ENCODE measurements at regions not wholly inside any gene's neighbourhood (a gene's known extent, or its start where the extent isn't known, plus 50 kb on each side); places are given as distances from the start of the nearest gene placed in this dataset.

- DNase-seq (ENCODE audit: low read depth) = no peak
- TF ChIP-seq CTCF (IDR thresholded peaks at IDR 0.05; ENCODE audit: insufficient read depth, low read depth, low read length, missing control alignments) = no peak
- no peak overlapping the region for H3K4me3 ChIP-seq (ENCODE audit: low read length)
Observed at GRCh38 chr1:10910681-10911489, 101.6 kb upstream of the TARDBP start.

- no peak for TF ChIP-seq CTCF (IDR thresholded peaks at IDR 0.05; ENCODE audit: insufficient read depth, low read depth, low read length, missing control alignments)
- no peak overlapping the region for H3K4me3 ChIP-seq (ENCODE audit: low read length)
- no peak for DNase-seq (ENCODE audit: low read depth)
Observed at GRCh38 chr1:10911490-10912166, 100.8 kb upstream of the TARDBP start.

- no peak for DNase-seq (ENCODE audit: low read depth)
- H3K4me3 ChIP-seq (ENCODE audit: low read length) = no peak overlapping the region
- no peak for TF ChIP-seq CTCF (IDR thresholded peaks at IDR 0.05; ENCODE audit: insufficient read depth, low read depth, low read length, missing control alignments)
Observed at GRCh38 chr1:10912441-10912840, 100.0 kb upstream of the TARDBP start.

- no peak for DNase-seq (ENCODE audit: low read depth)
- H3K4me3 ChIP-seq (ENCODE audit: low read length) = no peak overlapping the region
- no peak for TF ChIP-seq CTCF (IDR thresholded peaks at IDR 0.05; ENCODE audit: insufficient read depth, low read depth, low read length, missing control alignments)
Observed at GRCh38 chr1:10914056-10914455, 98.4 kb upstream of the TARDBP start.

- TF ChIP-seq CTCF (IDR thresholded peaks at IDR 0.05; ENCODE audit: insufficient read depth, low read depth, low read length, missing control alignments) = no peak
- DNase-seq (ENCODE audit: low read depth) = no peak
- no peak overlapping the region for H3K4me3 ChIP-seq (ENCODE audit: low read length)
Observed at GRCh38 chr1:10915594-10915993, 96.9 kb upstream of the TARDBP start.

- DNase-seq (ENCODE audit: low read depth) = no peak
- H3K4me3 ChIP-seq (ENCODE audit: low read length) = no peak overlapping the region
- no peak for TF ChIP-seq CTCF (IDR thresholded peaks at IDR 0.05; ENCODE audit: insufficient read depth, low read depth, low read length, missing control alignments)
Observed at GRCh38 chr1:10916311-10916710, 96.1 kb upstream of the TARDBP start.

Data from epithelial cell of esophagus (primary cell).